ENCODE measurements at regions not wholly inside any gene's neighbourhood (a gene's known extent, or its start where the extent isn't known, plus 50 kb on each side); places are given as distances from the start of the nearest gene placed in this dataset.

DNA sequence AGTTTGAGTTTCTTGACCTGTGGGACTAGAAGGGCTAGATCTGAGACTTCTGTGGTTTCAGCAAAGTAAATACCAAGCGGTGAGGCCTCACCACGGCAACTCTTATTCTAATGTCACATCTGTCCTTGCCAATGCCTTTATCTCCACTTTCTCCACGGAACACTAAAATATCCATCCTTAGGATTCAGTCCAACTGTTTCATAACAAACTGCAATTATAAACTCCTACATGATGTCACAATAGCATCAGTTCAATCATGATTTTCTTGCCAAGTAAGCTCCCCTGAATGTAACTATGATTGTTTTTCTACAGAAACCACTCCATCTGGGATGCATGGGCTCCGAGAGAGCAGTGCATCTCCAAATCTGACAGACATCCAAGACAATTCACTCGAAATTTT, 79.6 kb downstream of the LRATD1 start:
- intact Hi-C loops (cut with DNase I, micrococcal nuclease): no loop called here
- no peaks in the 10 kb centered on the region for H3K9me3 ChIP-seq
- ATAC-seq (no peak), DNase-seq (no peak)
- TF ChIP-seq, protein P1, sequence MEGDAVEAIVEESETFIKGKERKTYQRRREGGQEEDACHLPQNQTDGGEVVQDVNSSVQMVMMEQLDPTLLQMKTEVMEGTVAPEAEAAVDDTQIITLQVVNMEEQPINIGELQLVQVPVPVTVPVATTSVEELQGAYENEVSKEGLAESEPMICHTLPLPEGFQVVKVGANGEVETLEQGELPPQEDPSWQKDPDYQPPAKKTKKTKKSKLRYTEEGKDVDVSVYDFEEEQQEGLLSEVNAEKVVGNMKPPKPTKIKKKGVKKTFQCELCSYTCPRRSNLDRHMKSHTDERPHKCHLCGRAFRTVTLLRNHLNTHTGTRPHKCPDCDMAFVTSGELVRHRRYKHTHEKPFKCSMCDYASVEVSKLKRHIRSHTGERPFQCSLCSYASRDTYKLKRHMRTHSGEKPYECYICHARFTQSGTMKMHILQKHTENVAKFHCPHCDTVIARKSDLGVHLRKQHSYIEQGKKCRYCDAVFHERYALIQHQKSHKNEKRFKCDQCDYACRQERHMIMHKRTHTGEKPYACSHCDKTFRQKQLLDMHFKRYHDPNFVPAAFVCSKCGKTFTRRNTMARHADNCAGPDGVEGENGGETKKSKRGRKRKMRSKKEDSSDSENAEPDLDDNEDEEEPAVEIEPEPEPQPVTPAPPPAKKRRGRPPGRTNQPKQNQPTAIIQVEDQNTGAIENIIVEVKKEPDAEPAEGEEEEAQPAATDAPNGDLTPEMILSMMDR (IDR thresholded peaks at IDR 0.05): no peak
- no peaks in the 10 kb centered on the region for H3K4me1 ChIP-seq (ENCODE audit: low read depth)
- no peak overlapping the region for H3K4me3 ChIP-seq
- no peaks in the 10 kb centered on the region for H3K36me3 ChIP-seq (ENCODE audit: low read depth)

DNA sequence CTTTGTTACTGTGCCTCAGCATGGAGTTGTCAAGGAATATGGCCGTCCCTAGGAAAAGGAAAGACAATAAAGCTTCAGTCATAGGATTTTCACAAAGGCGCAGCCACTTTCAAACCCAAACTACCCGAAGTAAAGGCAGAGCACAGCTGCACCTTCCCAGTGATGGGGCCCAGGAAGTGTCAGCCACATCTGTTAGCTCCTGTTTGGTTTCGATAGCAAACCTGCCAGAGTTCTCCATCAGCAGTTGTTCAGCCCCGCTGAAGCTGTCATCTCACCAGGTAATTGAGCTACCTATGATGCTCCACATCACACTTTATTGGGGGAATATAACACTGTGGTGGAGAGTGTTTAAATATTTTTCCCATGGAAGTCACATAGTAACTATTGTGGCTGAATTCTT, 80.7 kb downstream of the LRATD1 start:
- no peak for ATAC-seq
- intact Hi-C loops (cut with DNase I, micrococcal nuclease): no loop called here

GRCh38 chr2:14715600-14715999, 83.1 kb downstream of the LRATD1 start:
- TF ChIP-seq, protein P1 (IDR thresholded peaks at IDR 0.05): no peak
- no peak for DNase-seq
- ATAC-seq: no peak
- Histone ChIP-seq H3K9me3 (no peaks in the 10 kb centered on the region), H3K4me3 (no peak overlapping the region), H3K4me1 (ENCODE audit: low read depth) (no peaks in the 10 kb centered on the region), H3K36me3 (ENCODE audit: low read depth) (no peaks in the 10 kb centered on the region)
- intact Hi-C loops (cut with DNase I, micrococcal nuclease): no loop called here

More for the DNA sequence above, 80.7 kb downstream of the LRATD1 start:
- H3K9me3 ChIP-seq: no peaks in the 10 kb centered on the region
- H3K36me3 ChIP-seq (ENCODE audit: low read depth): no peaks in the 10 kb centered on the region
- TF ChIP-seq, protein P1 (IDR thresholded peaks at IDR 0.05): no peak
- no peaks in the 10 kb centered on the region for H3K4me1 ChIP-seq (ENCODE audit: low read depth)
- H3K4me3 ChIP-seq: no peak overlapping the region
- no peak for DNase-seq

DNA sequence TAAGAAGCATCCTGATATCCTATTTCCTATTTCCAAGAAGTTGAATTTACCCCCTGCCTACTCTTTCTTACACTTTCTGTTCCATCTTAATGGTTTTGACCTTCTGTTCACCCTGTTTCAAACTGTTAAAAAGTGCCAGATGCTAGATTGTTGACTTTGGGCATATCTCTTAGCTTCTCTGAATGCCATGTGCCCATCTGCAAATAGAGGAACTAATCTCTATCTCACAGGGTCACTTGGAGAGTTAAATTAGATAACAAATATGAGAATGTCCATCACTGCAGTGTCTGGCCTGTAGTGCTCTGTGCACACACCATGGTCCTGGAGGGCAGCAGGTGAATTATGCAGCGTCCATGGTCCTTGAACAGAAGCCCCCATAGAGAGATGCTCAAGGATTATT, 83.8 kb downstream of the LRATD1 start:
- Histone ChIP-seq H3K36me3 (ENCODE audit: low read depth) (no peaks in the 10 kb centered on the region), H3K4me1 (ENCODE audit: low read depth) (no peaks in the 10 kb centered on the region), H3K4me3 (no peak overlapping the region), H3K9me3 (no peaks in the 10 kb centered on the region)
- ATAC-seq (no peak), DNase-seq (no peak)
- intact Hi-C loops (cut with DNase I, micrococcal nuclease): no loop called here
- TF ChIP-seq, protein P1 (IDR thresholded peaks at IDR 0.05): no peak

DNA sequence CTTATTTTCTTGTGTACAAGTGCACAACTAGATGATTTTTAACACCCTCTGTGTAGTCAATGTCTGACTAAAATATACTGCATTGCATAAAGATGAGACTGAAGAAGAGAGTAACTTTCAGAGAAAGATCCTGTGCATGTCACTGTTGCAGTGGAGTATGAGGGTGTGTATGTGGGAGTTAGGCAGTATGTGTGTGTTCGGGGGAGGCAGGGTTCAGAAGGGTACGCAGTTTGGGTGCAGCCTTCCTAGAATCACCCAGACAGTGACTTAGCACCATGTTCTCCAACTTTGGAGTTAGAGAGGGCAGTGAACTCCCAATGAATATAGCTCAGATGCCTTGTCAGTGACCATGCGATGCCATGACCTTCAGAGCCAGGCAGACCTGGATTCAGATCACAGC, 84.6 kb downstream of the LRATD1 start:
- no peaks in the 10 kb centered on the region for H3K9me3 ChIP-seq
- H3K36me3 ChIP-seq (ENCODE audit: low read depth): no peaks in the 10 kb centered on the region
- TF ChIP-seq, protein P1 (IDR thresholded peaks at IDR 0.05): no peak
- H3K4me1 ChIP-seq (ENCODE audit: low read depth): no peaks in the 10 kb centered on the region
- no peak overlapping the region for H3K4me3 ChIP-seq
- intact Hi-C loops (cut with DNase I, micrococcal nuclease): no loop called here
- DNase-seq: no peak
- ATAC-seq: no peak

DNA sequence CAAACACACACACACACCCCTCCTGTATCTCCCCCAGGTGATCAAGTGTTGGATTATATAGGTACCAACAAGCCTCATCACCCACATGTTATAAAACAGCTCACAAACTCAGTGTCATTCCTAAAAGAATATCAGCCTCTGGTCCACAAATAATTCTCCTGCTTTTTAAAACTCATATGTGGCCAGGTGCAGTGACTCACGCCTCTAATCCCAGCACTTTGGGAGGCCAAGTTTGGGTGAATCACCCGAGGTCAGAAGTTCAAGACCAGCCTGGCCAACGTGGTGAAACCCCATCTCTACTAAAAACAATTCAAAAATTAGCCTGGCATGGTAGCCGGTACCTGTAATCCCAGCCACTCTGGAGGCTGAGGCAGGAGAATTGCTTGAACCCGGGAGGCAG, 87.8 kb downstream of the LRATD1 start:
- TF ChIP-seq, protein P1 (IDR thresholded peaks at IDR 0.05): no peak
- DNase-seq (no peak), ATAC-seq (no peak)
- Histone ChIP-seq H3K9me3 (no peaks in the 10 kb centered on the region), H3K36me3 (ENCODE audit: low read depth) (no peaks in the 10 kb centered on the region), H3K4me3 (no peak overlapping the region), H3K4me1 (ENCODE audit: low read depth) (no peaks in the 10 kb centered on the region)
- intact Hi-C loops (cut with DNase I, micrococcal nuclease): no loop called here

Data from mucosa of descending colon (tissue), 3 donors.